Immature natural killer cell (primary cell): ENCODE measurements at regions not wholly inside any gene's neighbourhood (a gene's known extent, or its start where the extent isn't known, plus 50 kb on each side); places are given as distances from the start of the nearest gene placed in this dataset.
A peak's percentile ranks its signal among the peaks of the same experiment; 100 is the strongest.

ENCODE experiments used
- DNase-seq, 3 donors: peaks; one replicate each; pipeline ENCODE4 v3.0.0; 2022; ENCODE audit warnings: mixed read lengths in 1 of 3
- H3K27ac Mint-ChIP-seq, 6 donors: one replicate each; pipeline ENCODE4 v1.8.0; 2020; ENCODE audit warnings: mixed read lengths in 6 of 6, mild to moderate bottlenecking in 5 of 6, inconsistent platforms in 4 of 6, moderate library complexity in 3 of 6
- H3K27me3 Mint-ChIP-seq, 3 donors: one replicate each; pipeline ENCODE4 v1.8.0; 2020 to 2021; ENCODE audit warnings: low read depth in 3 of 3, mild to moderate bottlenecking in 3 of 3, mixed read lengths in 3 of 3, moderate library complexity in 3 of 3, inconsistent platforms in 1 of 3
- H3K36me3 Mint-ChIP-seq, 3 donors: one replicate each; pipeline ENCODE4 v1.8.0; 2020; ENCODE audit warnings: mixed read lengths in 3 of 3, inconsistent platforms in 2 of 3, mild to moderate bottlenecking in 2 of 3
- H3K4me1 Mint-ChIP-seq, 2 donors: one replicate each; pipeline ENCODE4 v1.8.0; 2020; ENCODE audit warnings: inconsistent platforms in 2 of 2, mild to moderate bottlenecking in 2 of 2, mixed read lengths in 2 of 2, moderate library complexity in 1 of 2
- H3K4me3 Mint-ChIP-seq, 5 donors: one replicate each; pipeline ENCODE4 v1.8.0; 2020; ENCODE audit warnings: mild to moderate bottlenecking in 5 of 5, mixed read lengths in 5 of 5, inconsistent platforms in 3 of 5, moderate library complexity in 3 of 5
- H3K9me3 Mint-ChIP-seq, 6 donors: one replicate each; pipeline ENCODE4 v1.8.0; 2020; ENCODE audit warnings: mild to moderate bottlenecking in 6 of 6, mixed read lengths in 6 of 6, inconsistent platforms in 4 of 6, moderate library complexity in 3 of 6

DNA sequence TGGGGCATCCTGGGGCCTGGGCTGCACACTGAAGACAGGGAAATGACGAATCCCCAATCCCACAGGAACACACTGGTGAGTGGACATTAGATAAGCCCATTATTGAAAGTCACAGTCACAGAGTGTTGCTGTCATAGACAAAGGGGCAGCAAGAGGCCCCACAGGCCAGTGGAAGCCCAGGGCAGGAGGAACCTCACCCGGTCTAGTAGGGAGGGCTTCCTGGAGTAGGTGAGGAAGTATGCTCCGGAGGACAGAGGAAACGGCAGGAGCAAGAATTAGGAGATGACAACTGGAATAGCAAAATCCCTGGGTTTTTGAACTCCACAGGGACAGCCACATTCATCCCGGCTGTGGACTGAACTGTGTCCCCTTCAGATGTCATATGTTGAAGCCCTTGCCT is 101.2 kb downstream of the TPRA1 start:
- no peaks in the 10 kb centered on the region for H3K36me3 Mint-ChIP-seq
- no peaks in the 10 kb centered on the region for H3K4me1 Mint-ChIP-seq
- no peak for DNase-seq
- H3K9me3 Mint-ChIP-seq: no peaks in the 10 kb centered on the region
- no peak overlapping the region for H3K4me3 Mint-ChIP-seq
- H3K27ac Mint-ChIP-seq: no peak overlapping the region
- H3K27me3 Mint-ChIP-seq: peaks cover 10 to 11% (median 11%) of the 10 kb centered on the region in 3 donors

DNA sequence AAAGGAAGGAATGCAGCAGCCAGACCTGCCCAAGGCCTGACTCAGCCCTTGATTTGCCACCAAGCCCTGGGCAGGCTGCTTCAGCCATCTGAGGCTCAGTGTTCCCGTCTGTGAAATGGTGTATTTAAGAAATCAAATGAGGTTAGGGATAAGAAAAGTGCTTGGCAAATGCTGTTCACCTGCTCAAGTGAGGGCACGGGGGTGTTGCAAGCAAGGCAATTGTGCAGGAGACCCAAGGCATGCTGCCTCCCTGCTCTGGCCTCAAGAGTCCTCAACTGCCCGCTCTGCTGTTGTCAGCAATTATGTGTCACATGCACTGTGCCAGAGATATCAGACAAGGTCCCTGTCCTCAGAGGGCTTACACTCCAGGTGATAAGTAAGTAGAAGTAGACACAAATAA is 101.8 kb downstream of the TPRA1 start:
- peaks cover 11% of the 10 kb centered on the region in 3 donors for H3K27me3 Mint-ChIP-seq
- H3K4me3 Mint-ChIP-seq: no peak overlapping the region
- H3K4me1 Mint-ChIP-seq: peaks cover 0 to 2% of the 10 kb centered on the region in 2 donors
- no peaks in the 10 kb centered on the region for H3K36me3 Mint-ChIP-seq
- no peak overlapping the region for H3K27ac Mint-ChIP-seq
- DNase-seq: no peak
- H3K9me3 Mint-ChIP-seq: no peaks in the 10 kb centered on the region

DNA sequence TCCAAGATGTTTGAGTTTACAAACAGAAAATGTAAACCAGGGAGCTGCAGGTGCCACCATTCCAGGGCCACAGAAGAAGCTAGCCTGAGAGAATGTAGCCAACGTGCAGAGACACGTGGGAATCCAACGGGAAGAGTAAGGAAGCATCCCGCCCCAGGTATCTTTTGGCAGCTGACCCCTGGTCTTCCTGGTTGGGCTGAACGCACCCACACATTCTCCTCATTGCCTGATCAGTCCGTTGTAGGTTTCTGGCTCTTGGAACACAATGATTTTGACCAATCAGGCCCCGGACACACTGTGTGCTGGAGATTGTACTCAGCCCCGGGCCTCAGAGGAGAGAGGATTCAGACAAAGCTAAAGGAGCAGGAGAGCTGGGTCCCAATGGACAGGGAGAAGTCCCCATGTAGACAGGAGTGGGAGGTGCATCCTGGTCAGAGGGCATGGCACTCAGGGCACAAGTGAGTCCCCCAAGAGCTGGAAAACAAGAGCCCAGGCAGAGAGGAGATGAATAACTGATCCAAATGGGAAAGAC is 102.3 kb downstream of the TPRA1 start:
- Mint-ChIP-seq H3K36me3 (no peaks in the 10 kb centered on the region), H3K27ac (no peak overlapping the region), H3K4me1 (peaks cover 0 to 4% of the 10 kb centered on the region in 2 donors), H3K9me3 (no peaks in the 10 kb centered on the region), H3K27me3 (peaks cover 8% of the 10 kb centered on the region in 3 donors), H3K4me3 (no peak overlapping the region)
- DNase-seq: no peak

DNA sequence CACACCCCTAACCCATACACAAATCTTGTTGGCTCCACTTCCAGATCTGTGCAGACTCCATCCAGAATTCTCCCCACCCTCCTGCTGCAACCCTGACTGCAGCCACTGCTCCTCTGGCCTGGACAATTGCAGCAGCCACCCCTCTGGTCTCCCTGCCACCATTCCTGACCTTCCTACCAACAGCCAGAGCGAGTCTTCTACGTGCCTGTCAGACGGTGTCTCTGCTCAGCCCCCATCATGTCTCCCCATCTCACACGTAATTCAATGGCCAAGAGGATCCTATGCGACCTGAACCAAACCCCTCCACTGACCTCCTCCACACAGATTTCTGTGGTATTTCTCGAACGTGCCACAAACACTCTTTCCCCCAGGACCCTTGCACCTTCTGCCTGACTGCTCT is 103.3 kb downstream of the TPRA1 start:
- H3K27ac Mint-ChIP-seq: no peak overlapping the region
- peaks cover 0 to 4% of the 10 kb centered on the region in 2 donors for H3K4me1 Mint-ChIP-seq
- H3K27me3 Mint-ChIP-seq: peaks cover 6 to 12% (median 12%) of the 10 kb centered on the region in 3 donors
- H3K9me3 Mint-ChIP-seq: no peaks in the 10 kb centered on the region
- no peak for DNase-seq
- H3K4me3 Mint-ChIP-seq: no peak overlapping the region
- H3K36me3 Mint-ChIP-seq: no peaks in the 10 kb centered on the region

DNA sequence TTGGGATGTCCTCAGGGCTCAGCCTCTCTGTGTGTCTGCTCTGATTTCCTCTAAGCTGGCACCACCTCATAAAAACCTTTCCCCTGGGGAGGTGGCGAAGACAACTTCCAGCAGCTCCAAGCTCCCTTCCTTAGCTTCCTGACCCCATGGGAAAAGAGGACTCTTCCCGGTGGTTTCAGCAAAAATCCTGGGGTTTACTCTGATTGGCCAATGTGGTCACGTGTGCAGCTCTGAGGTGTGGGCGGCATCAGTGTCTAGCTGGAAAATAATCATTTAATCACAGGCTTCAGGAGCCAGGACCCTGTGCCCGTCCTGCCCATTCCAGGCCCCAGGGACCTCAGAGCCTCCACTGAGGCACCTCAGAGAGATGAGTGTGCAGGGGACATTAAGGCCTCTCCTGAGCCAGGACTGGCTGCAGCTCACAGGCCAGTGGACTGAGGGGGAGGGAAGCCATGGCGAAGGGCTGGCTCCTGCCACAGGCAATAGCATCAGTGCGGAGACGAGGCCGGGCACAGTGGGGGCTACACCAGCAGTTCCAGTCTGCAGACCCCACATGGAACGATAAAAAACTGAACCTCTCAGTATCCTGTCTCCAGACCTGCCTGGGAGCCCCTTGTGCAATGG is 104.1 kb downstream of the TPRA1 start:
- Mint-ChIP-seq H3K4me3 (no peak overlapping the region), H3K27ac (no peak overlapping the region), H3K36me3 (no peaks in the 10 kb centered on the region), H3K4me1 (peaks cover 0 to 4% of the 10 kb centered on the region in 2 donors), H3K9me3 (no peaks in the 10 kb centered on the region), H3K27me3 (peaks cover 5 to 12% (median 12%) of the 10 kb centered on the region in 3 donors)
- no peak for DNase-seq

DNA sequence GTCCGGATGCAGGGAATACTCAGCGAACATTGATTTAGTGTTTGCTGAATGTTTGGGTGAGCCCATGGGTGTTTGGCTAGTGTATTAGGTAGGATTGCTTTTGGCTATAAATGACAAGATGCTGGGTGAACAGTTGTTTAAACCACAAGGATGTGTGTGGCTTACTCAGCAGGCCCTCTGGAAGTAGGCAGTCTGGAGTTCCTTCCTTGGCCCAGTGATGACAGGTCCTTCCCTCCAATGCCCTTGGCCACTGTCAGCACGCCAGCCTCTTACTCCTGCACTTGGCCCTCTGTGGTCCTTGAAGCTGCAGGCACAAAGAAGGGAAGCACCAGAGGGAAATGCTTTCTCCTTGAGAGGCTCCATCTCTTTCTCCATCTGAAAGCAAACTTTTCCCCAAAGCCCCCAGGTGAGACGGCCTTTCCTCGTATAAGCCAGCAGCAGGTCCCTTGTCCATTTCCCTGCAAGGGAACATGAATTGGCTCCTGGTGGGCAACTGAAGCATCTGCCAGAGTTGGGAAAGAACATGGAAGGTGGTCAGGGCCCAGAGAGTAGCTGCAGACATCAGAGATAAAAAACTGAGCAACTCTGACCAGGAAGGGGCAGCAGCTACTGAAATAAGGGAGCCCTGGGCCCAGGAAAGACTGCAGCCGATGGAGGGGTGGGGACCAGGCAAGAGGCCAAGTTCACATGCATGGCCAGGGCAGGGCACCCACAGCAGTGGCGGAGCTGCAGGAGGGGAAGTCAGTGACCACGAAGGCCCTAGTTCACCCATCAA is 105.0 kb downstream of the TPRA1 start:
- Mint-ChIP-seq H3K4me3 (no peak overlapping the region), H3K4me1 (peaks cover 0 to 4% of the 10 kb centered on the region in 2 donors), H3K27ac (no peak overlapping the region), H3K27me3 (peaks cover 5 to 12% (median 9%) of the 10 kb centered on the region in 3 donors), H3K9me3 (no peaks in the 10 kb centered on the region), H3K36me3 (no peaks in the 10 kb centered on the region)
- DNase-seq: no peak

DNA sequence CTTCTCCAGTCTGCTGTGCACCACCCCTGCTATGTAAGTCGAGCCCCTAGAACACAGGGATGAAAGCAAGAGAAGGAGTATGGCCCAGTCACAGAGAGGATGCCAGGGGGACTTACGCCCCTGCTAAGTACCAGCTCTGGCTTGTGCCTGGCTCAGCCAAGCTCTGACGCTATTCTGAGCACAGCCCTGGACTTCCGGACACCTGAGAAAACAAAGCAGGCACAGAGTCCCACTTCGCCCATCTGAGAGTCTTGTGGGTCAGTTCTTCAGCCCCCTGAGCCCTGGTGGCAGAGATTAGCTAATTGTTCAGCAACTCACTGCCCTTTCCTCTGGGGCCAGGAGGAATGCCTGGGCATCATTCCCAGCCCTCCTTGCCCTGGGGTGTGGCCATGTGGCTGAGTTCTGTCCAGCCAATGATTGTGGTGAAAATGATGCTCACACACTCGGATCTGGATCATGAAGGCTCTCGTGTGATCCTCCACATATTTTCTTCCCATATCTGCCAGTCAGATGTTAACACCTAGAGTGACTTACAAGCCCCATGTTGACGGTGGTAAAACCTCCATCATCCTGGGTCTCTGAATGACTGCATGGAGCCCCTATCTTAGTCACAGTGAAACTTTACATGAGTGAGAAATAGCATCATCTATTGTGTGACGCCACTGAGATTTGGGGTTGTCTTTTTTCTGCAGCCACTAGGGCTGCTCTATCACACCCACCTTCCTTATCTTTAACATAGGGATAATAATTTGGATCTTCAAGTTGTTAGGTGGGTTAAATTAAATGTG is 105.7 kb downstream of the TPRA1 start:
- H3K36me3 Mint-ChIP-seq: no peaks in the 10 kb centered on the region
- H3K4me3 Mint-ChIP-seq: peak overlapping the region in 1 of 5 donors; percentile 7
- H3K4me1 Mint-ChIP-seq: peaks cover 0 to 4% of the 10 kb centered on the region in 2 donors
- no peak overlapping the region for H3K27ac Mint-ChIP-seq
- DNase-seq: no peak
- peaks cover 5 to 12% (median 9%) of the 10 kb centered on the region in 3 donors for H3K27me3 Mint-ChIP-seq
- H3K9me3 Mint-ChIP-seq: no peaks in the 10 kb centered on the region

DNA sequence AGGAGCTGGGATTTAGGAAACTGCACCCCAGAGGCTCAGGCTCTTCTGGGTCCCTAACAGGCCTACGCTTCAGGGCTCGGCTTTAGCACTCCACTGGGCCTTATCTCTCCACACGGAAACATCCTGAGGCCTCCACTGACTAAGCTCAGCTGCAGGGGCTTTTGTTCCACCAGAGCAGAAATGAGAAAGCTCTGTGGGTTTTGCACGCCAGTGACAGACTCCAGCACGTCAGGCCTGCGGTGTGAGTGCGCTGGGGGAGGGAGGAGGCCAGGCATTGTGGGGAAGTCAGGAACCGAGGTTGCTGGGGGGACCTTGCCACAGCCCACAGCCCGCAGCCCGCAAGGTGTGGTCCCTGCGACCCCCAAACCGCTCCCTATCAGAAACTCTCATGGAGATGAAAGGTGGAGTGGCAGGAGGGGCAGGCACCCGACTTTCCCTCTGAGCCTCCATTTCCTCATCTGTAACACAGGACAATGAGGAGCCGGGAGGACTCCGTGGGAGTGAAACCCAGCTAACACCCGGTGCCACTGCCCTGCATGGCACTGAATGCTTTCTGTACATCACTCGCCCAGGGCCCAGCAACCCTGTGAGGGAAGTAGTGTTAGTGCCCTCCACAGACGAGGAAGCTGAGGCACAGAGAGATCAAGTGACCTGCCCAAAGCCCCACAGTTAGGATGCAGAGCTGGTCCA is 106.5 kb downstream of the TPRA1 start:
- Mint-ChIP-seq H3K4me1 (peaks cover 0 to 4% of the 10 kb centered on the region in 2 donors), H3K27ac (no peak overlapping the region), H3K27me3 (peaks cover 5 to 9% (median 8%) of the 10 kb centered on the region in 3 donors)

DNA sequence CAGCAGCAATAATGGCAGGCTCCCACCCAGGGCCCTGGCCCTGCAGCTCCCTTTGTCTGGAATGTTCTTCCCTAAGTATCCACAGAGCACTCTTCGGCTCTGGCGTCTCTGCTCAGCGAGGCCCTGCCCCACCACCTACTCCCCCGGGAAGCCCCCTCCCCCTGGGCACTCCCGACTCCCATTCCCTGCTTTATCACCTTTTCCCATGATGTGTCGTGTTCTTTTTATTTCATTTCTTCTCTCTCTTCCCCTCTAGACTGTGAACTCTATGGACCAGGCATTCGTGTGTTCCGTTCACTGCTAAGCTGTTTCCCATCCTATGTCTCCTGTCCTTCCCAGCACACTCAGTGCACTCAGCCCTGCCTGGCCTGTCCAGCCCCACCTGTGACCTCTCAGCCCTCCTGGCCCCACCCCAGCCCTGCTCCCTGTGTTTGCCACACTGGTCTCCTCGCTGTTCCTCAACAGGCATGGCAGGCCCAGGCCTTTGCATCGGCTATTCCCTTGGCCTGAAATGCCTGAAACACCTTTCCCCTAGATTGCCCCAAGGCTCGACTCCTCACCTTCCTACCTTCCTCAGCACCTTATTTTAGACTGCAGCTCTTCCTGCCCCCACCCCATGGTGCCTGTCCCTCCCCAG is 107.4 kb downstream of the TPRA1 start:
- H3K27me3 Mint-ChIP-seq: peaks cover 5 to 9% (median 6%) of the 10 kb centered on the region in 3 donors
- H3K27ac Mint-ChIP-seq: no peak overlapping the region
- H3K36me3 Mint-ChIP-seq: no peaks in the 10 kb centered on the region
- DNase-seq: no peak
- H3K4me1 Mint-ChIP-seq: peaks cover 0 to 4% of the 10 kb centered on the region in 2 donors
- no peaks in the 10 kb centered on the region for H3K9me3 Mint-ChIP-seq
- H3K4me3 Mint-ChIP-seq: peak overlapping the region in 1 of 5 donors; percentile 20

More for the DNA sequence above, 106.5 kb downstream of the TPRA1 start:
- no peaks in the 10 kb centered on the region for H3K36me3 Mint-ChIP-seq
- peak in 2 of 3 donors; percentile 1 to 3 for DNase-seq
- H3K4me3 Mint-ChIP-seq: peak overlapping the region in 2 of 5 donors; percentile 7
- H3K9me3 Mint-ChIP-seq: no peaks in the 10 kb centered on the region

DNA sequence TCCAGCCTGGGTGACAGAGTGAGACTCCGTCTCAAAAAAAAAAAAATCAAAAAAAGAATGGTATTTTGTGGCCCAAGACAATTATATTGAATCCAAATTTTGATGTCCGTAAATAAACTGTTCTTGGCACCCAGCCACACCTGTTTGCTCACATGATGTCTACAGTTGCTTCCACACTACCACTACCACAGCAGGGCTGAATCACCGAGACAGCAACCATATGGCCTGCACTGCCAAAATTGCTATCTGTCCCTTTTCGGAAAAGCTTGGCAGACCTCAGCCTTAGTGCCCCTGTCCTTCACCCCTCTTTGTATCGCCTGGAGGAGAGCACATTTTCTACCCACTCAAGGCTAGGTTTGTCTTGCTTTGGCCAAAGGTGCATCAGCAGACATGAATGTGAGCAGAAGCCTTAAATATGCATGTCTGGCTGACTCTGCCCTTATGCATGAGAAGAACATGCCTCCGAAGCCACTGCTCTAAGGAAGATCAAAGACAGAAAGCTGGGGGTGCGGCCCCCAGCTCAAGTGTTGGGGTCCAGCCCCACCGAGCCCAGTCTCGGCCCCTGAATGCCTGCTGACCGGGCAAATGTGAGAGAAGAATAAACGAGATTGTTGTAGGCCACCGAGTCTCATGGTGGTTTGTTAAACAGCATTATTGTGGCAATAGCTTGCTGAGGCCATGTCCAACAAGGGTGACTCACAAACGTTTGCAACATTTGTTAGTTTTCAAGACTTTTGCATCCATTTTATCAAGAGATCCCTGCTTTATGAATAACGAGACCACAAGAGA is 108.1 kb downstream of the TPRA1 start:
- DNase-seq: no peak
- Mint-ChIP-seq H3K27me3 (peaks cover 4 to 9% (median 5%) of the 10 kb centered on the region in 3 donors), H3K4me3 (peak overlapping the region in 1 of 5 donors; percentile 20), H3K27ac (no peak overlapping the region), H3K36me3 (no peaks in the 10 kb centered on the region), H3K9me3 (no peaks in the 10 kb centered on the region), H3K4me1 (peaks cover 0 to 4% of the 10 kb centered on the region in 2 donors)

DNA sequence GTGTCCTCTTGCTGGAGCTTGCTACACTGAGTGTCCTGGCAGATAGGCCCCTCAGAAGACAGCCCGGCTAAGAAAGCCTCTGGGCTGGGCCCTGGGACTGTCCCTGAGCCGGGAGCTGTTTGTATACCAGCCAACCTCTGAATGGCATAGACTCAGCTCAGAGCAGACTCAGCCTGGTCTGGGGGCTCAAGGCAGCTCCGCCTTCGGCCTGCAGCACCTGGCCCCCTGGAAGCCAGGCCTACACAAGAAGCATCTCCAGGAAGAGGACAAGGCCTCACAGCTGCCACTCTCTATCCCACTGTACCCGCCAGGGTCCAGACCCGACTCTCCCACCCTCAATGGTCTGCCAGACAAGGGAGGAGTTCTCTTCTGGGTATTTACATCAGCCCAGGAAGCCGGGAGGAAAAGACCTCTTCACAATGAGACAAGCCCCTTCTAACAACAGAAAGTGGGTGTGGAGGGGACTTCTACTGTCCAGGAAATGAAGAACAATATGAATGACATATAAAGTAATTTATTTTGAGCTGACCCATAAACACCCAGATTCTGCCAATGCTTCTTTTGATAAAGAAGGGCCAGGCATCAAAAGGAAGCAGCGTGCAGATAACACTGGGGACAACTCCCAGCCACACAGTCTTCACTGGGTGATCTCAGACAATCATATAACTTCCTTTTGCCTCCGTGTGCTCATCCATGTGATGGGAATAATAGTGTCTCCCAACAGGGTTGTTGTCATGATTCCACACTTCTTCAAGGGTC is 110.2 kb downstream of the TPRA1 start:
- Mint-ChIP-seq H3K27me3 (peaks cover 3 to 9% (median 4%) of the 10 kb centered on the region in 3 donors), H3K4me3 (no peak overlapping the region), H3K4me1 (peaks cover 0 to 4% of the 10 kb centered on the region in 2 donors), H3K27ac (no peak overlapping the region), H3K9me3 (no peaks in the 10 kb centered on the region), H3K36me3 (no peaks in the 10 kb centered on the region)
- no peak for DNase-seq

DNA sequence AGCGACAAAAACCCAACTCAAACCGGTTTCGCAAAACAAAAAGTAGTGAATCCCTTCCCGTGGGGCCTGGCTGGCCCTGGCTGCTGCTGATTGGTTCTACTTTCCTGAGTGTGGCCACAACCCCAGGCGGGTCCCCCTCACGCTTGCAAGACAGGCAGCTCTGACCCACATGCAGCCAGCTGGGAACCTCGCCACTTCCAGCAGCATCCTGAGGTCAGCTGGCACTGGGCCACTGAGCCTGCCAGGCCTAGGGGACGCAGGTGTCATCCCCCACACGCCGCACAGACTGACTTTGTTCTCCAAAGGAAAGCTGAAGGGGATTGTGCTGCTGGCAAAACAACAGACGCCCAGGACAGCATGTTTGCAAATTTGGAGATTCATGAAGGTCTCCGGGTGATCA is 111.1 kb downstream of the TPRA1 start:
- Mint-ChIP-seq H3K27ac (no peak overlapping the region), H3K4me3 (no peak overlapping the region), H3K36me3 (no peaks in the 10 kb centered on the region), H3K9me3 (no peaks in the 10 kb centered on the region), H3K4me1 (peaks cover 0 to 4% of the 10 kb centered on the region in 2 donors), H3K27me3 (peaks cover under 1 to 8% (median 4%) of the 10 kb centered on the region in 3 donors)
- no peak for DNase-seq
